Thymus (tissue), 11 donors: ENCODE measurements at regions not wholly inside any gene's neighbourhood (a gene's known extent, or its start where the extent isn't known, plus 50 kb on each side); places are given as distances from the start of the nearest gene placed in this dataset.
"Not testable (repeated sequence)": the region's sequence is repeated elsewhere in the genome, so short reads cannot be mapped to it uniquely, and the experiment has no call there.

ENCODE experiments used
- DNase-seq, 9 donors: peaks; one replicate each; pipeline ENCODE4 v3.0.0-alpha.2; 2013; ENCODE audit warnings: low spot score in 9 of 9, low read depth in 6 of 9, missing footprints in 1 of 9
- H3K27ac ChIP-seq, 2 donors: one replicate each; pipeline ENCODE4 v1.5.1; 2013; ENCODE audit warnings: control low read depth in 1 of 2, low read depth in 1 of 2, low read length in 1 of 2, mild to moderate bottlenecking in 1 of 2, moderate library complexity in 1 of 2
- H3K27me3 ChIP-seq, 2 donors: one replicate each; pipeline ENCODE4 v1.5.1; 2013; ENCODE audit warnings: low read length in 1 of 2; ENCODE audit not compliant: control insufficient read depth in 2 of 2, insufficient read depth in 1 of 2
- H3K36me3 ChIP-seq, 2 donors: one replicate each; pipeline ENCODE4 v1.5.1; 2013; ENCODE audit warnings: low read length in 1 of 2, mild to moderate bottlenecking in 1 of 2, moderate library complexity in 1 of 2; ENCODE audit not compliant: control insufficient read depth in 2 of 2, insufficient read depth in 2 of 2
- H3K4me1 ChIP-seq, 2 donors: one replicate each; pipeline ENCODE4 v1.5.1; 2013; ENCODE audit warnings: low read length in 2 of 2; ENCODE audit not compliant: control insufficient read depth in 2 of 2, insufficient read depth in 2 of 2
- H3K4me3 ChIP-seq, 2 donors: one replicate each; pipeline ENCODE4 v1.5.1; 2013; ENCODE audit warnings: low read length in 2 of 2, control low read depth in 1 of 2, mild to moderate bottlenecking in 1 of 2
- H3K9me3 ChIP-seq, 2 donors: one replicate each; pipeline ENCODE4 v1.5.1; 2013; ENCODE audit warnings: low read length in 1 of 2, mild to moderate bottlenecking in 1 of 2; ENCODE audit not compliant: control insufficient read depth in 2 of 2, insufficient read depth in 1 of 2
- WGBS: extraction: QIAGEN DNeasy Blood & Tissue Kit; methylation state at CpG from one replicate; pipeline ENCODE4 v1.1.7; 2013; 5-methylcytosine and 5-hydroxymethylcytosine counted together
- donor health status: healthy.

DNA sequence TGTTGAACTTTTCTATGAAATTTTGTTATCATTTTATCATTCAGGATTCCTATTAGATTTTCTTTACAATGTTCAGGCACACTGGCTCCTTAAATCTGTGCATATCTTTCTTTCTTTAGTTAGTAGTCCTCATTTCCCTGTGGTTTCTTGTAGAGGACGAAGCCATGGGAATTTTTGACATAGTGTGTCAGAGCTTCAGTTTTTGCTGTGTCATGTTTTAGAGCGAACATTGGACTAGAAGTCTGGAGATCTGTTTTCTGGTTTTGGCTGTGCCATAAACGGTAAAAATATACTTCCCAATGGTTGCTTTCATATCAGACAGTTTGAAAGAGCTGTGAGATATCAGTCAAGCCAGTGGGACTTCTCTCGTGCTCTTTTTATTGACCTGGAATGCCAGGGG is 105.2 kb downstream of the CHCHD4 start:
- H3K36me3 ChIP-seq: no peaks in the 10 kb centered on the region
- DNase-seq: no peak
- no peaks in the 10 kb centered on the region for H3K4me1 ChIP-seq
- H3K27me3 ChIP-seq: no peaks in the 10 kb centered on the region
- H3K9me3 ChIP-seq: no peaks in the 10 kb centered on the region
- no peak overlapping the region for H3K27ac ChIP-seq
- WGBS: 80% methylated on average over 4 of the region's 4 CpGs
- no peak overlapping the region for H3K4me3 ChIP-seq

DNA sequence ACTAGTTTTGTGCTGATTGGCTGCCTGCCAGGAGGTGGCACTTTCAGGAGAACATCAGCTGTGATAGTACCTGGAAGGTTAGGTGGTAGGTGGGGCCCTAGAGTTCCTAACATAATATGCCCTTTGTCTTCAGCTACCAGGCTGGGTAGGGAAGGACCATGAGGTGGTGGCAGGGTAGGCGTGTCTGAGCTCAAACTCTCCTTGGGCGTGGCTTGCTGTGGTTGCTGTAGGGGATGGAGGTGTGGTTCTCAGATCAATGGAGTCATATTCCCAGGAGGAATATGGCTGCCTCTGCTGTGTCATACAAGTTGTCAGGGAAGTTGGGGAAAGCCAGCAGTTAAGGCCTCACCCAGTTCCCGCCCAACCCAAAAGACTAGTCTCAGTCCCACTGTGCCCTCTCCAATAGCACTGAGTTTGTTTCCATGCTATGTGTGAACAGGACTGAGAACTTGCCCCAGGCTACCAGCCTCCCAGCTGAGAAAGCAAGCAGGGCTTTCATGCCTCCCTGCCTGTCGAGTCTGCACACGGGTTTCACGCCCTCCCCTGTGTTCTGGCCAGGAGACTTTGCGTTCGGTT is 107.7 kb downstream of the CHCHD4 start:
- Histone ChIP-seq H3K4me1 (no peaks in the 10 kb centered on the region), H3K27ac (no peak overlapping the region), H3K4me3 (no peak overlapping the region), H3K36me3 (no peaks in the 10 kb centered on the region), H3K9me3 (no peaks in the 10 kb centered on the region), H3K27me3 (no peaks in the 10 kb centered on the region)
- WGBS: 94% methylated on average over 8 of the region's 8 CpGs
- DNase-seq: no peak

DNA sequence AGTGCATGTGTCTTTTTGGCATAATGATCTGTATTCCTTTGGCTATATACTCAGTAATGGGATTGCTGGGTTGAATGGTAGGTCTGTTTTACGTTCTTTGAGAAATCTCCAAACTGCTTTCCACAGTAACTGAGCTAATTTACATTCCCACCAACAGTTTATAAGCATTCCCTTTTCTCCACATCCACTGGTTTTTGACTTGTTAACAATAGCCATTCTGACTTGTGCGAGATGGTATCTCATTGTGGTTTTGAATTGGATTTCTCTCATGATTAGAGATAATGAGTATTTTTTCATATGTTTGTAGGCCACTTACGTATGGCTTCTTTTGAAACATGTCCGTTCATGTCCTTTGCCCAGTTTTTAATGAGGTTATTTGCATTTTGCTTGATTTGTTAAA is 117.7 kb downstream of the CHCHD4 start:
- Histone ChIP-seq H3K4me1 (no peaks in the 10 kb centered on the region), H3K27me3 (no peaks in the 10 kb centered on the region), H3K4me3 (no peak overlapping the region), H3K9me3 (no peaks in the 10 kb centered on the region), H3K36me3 (no peaks in the 10 kb centered on the region), H3K27ac (no peak overlapping the region)
- WGBS: 86% methylated on average over 4 of the region's 4 CpGs
- no peak for DNase-seq

DNA sequence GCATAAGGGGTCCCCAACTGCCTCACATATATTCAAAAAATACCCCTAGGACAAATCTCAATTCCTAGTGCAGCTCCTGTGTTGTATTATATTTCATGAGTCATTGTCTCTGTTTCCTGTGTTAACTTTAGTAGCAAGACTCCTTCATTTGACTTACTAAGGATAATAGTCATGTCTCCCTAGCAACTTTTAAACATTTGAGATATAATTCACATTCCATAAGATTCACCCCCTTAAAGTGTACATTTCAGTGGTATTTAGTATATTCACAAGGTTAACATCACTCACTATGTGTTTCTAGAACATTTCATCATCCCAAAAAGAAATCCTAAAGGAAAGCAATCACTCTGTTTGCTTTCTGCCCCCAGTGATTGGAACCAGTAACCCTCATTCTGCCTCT is 121.3 kb upstream of the WNT7A start:
- Histone ChIP-seq H3K4me1 (no peaks in the 10 kb centered on the region), H3K27me3 (no peaks in the 10 kb centered on the region), H3K9me3 (peaks cover 0 to 7% of the 10 kb centered on the region in 2 donors), H3K27ac (no peak overlapping the region), H3K36me3 (no peaks in the 10 kb centered on the region), H3K4me3 (no peak overlapping the region)
- DNase-seq: no peak

DNA sequence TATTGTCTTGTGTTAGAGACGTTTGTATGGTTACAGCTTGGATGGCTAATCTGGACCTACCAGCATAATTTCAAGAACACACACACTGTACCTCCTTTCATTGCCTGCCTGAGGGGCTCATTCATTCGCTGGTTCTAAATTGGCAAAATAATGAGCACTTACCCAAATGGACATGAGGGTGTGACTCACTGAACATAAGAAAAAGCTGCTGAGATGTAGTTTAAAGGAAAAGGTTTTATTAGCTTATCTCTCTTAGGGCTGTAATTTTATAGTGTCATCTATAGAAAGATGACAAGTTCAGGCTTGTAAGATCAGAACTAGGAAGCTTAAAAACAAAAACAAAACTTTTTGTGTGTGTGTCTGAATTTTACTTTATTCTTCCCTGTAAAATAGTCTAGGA is 120.7 kb upstream of the WNT7A start:
- Histone ChIP-seq H3K4me3 (no peak overlapping the region), H3K27ac (no peak overlapping the region), H3K27me3 (no peaks in the 10 kb centered on the region), H3K9me3 (peaks cover 0 to 7% of the 10 kb centered on the region in 2 donors), H3K4me1 (no peaks in the 10 kb centered on the region), H3K36me3 (no peaks in the 10 kb centered on the region)
- 89% methylated on average over 2 of the region's 2 CpGs for WGBS
- no peak for DNase-seq

DNA sequence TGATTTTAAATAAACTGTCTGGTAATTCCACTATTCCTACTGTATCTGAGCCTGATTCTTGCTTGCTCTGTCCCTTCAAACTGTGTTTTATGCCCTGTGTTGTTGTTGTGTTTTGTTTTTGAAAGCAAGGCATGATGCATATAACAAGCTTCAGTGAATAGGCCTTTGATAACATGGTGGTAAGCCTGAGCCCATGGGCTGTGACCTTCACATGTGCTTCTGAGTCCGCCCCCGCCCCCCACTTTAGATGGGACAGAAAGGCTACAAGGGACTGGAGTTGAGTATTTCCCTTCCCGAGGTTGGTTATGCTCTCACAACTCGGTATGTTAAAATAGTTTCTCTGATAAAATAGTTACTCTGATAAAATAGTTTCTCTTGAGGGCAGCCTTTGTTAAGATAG is 119.0 kb upstream of the WNT7A start:
- Histone ChIP-seq H3K27me3 (no peaks in the 10 kb centered on the region), H3K9me3 (peaks cover 0 to 7% of the 10 kb centered on the region in 2 donors), H3K4me1 (no peaks in the 10 kb centered on the region), H3K27ac (no peak overlapping the region), H3K4me3 (no peak overlapping the region), H3K36me3 (no peaks in the 10 kb centered on the region)
- no peak for DNase-seq
- WGBS: 95% methylated on average over 4 of the region's 4 CpGs

DNA sequence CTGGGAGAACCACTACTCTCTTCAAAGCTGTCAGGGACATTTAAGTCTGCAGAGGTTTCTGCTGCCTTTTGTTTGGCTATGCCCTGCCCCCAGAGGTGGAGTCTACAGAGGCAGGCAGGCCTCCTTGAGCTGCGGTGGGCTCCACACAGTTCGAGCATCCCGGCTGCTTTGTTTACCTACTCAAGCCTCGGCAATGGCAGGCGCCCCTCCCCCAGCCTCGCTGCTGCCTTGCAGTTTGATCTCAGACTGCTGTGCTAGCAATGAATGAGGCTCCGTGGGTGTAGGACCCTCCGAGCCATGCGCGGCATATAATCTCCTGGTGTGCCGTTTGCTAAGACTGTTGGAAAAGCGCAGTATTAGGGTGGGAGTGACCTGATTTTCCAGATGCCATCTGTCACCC is 115.3 kb upstream of the WNT7A start:
- not testable (repeated sequence) for H3K9me3 ChIP-seq, H3K27ac ChIP-seq, DNase-seq, H3K4me3 ChIP-seq, H3K27me3 ChIP-seq, H3K36me3 ChIP-seq, H3K4me1 ChIP-seq
- WGBS: 93% methylated on average over 12 of the region's 12 CpGs

DNA sequence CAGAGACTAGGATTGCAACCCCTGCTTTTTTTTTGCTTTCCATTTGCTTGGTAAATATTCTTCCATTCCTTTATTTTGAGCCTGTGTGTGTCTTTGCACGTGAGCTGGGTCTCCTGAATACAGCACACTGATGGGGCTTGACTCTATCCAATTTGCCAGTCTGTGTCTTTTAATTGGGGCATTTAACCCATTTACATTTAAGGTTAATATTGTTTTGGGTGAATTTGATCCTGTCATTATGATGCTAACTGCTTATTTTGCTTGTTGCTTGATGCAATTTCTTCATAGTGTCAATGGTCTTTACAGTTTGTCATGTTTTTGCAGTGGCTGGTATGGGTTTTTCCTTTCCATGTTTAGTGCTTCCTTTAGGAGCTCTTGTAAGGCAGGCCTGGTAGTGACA is 109.1 kb upstream of the WNT7A start:
- not testable (repeated sequence) for DNase-seq, H3K4me3 ChIP-seq, H3K27ac ChIP-seq, H3K36me3 ChIP-seq, H3K4me1 ChIP-seq, H3K9me3 ChIP-seq, H3K27me3 ChIP-seq
- 71% methylated on average over 1 of the region's 1 CpG for WGBS

DNA sequence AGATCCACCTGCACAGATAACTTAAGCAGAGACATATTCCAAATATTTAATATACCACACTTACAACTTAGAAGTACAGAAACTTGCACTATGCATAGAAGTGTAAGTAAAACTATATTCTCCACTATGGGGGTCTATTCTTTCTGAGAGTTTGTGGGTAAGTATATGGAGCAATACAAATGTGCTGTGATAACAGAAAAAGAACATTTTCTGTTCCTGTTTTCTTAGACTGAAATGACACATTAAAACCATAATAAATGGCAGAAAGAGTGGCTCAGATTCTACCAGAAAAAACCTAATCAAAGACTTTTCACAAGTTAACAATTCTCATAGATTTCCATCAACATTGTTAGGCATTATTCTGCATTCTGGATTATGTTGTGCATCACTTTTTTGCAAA is 96.6 kb upstream of the WNT7A start:
- DNase-seq: no peak
- Histone ChIP-seq H3K27me3 (no peaks in the 10 kb centered on the region), H3K27ac (no peak overlapping the region), H3K9me3 (peaks cover 0 to 3% of the 10 kb centered on the region in 2 donors), H3K4me3 (no peak overlapping the region), H3K36me3 (no peaks in the 10 kb centered on the region), H3K4me1 (no peaks in the 10 kb centered on the region)

DNA sequence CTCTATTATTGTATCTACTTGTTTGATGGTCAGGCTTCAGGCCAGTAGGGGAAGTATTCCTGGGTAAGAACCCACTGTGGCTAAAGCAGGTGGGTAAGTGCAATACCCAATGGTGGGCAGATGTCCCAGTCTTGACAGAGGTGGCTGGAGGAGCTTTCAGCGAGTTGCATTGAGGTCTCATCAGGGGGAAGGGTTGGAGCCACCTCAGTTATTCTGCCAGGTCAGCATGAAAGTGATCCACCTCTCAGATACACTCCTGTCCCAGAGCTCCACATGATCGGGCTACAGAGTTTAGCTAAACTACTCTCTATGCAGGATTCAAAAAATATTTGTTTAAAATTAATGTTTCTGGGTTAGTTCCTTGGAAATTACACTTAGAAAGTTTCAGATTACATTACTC is 95.8 kb upstream of the WNT7A start:
- Histone ChIP-seq H3K9me3 (peaks cover 0 to 3% of the 10 kb centered on the region in 2 donors), H3K4me3 (no peak overlapping the region), H3K27ac (no peak overlapping the region), H3K4me1 (no peaks in the 10 kb centered on the region), H3K27me3 (no peaks in the 10 kb centered on the region), H3K36me3 (no peaks in the 10 kb centered on the region)
- WGBS: 87% methylated on average over 2 of the region's 2 CpGs
- DNase-seq: no peak
